ENCODE measurements at regions not wholly inside any gene's neighbourhood (a gene's known extent, or its start where the extent isn't known, plus 50 kb on each side); places are given as distances from the start of the nearest gene placed in this dataset.

DNA sequence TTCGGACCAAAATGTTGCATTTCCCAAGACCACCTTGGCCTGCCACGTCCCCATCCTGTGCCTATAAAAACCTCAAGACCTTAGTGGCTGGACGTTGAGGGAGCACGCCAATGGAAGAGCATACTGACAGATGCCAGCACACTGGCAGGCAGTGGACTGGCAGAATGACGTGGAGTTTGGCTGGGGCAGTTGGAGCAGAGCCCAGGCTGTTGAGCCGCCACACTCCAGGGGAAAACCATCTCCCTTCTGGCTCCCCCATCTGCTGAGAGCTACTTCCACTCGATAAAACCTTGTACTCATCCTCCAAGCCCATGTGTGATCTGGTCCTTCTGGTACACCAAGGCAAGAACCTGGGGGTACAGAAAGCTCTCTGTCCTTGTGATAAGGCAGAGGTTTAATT is 494.1 kb downstream of the CDH11 start:
- Mint-ChIP-seq H3K27me3 (ENCODE audit: low read depth) (no peaks in the 10 kb centered on the region), H3K27ac (no peak overlapping the region), H3K4me3 (no peak overlapping the region), H3K36me3 (ENCODE audit: insufficient read depth in 1 of 3, low read depth in 3 of 3) (no peaks in the 10 kb centered on the region), H3K4me1 (no peaks in the 10 kb centered on the region), H3K9me3 (no peaks in the 10 kb centered on the region; a peak in 1 of 5 replicates)
- H2BK120ac ChIP-seq (ENCODE audit: low read depth, low read length, poor library complexity, severe bottlenecking): no peak overlapping the region
- no peak overlapping the region for H3K4me2 ChIP-seq (ENCODE audit: insufficient read depth, insufficient read length, low read length)
- H3K9ac ChIP-seq (ENCODE audit: extremely low read depth, insufficient read length, low read length): no peak overlapping the region
- H3K4ac ChIP-seq (ENCODE audit: low read depth, low read length): no peak overlapping the region
- H3K79me1 ChIP-seq (ENCODE audit: insufficient read depth, low read depth, low read length, poor library complexity, severe bottlenecking): no peaks in the 10 kb centered on the region
- H2AFZ ChIP-seq (ENCODE audit: low read length): no peak overlapping the region
- no peak overlapping the region for H4K5ac ChIP-seq (ENCODE audit: insufficient read length, low read depth, low read length)
- DNase-seq: no peak
- no peak overlapping the region for H2BK12ac ChIP-seq (ENCODE audit: insufficient read length, low read depth, low read length)
- no peak overlapping the region for H2BK15ac ChIP-seq (ENCODE audit: low read depth, low read length)
- H2BK5ac ChIP-seq (ENCODE audit: insufficient read length, low read length): no peak overlapping the region
- H3K18ac ChIP-seq (ENCODE audit: insufficient read length, low read depth, low read length): no peak overlapping the region
- H3K56ac ChIP-seq (ENCODE audit: insufficient read length, low read depth, low read length): no peak overlapping the region
- TF ChIP-seq, protein P1, sequence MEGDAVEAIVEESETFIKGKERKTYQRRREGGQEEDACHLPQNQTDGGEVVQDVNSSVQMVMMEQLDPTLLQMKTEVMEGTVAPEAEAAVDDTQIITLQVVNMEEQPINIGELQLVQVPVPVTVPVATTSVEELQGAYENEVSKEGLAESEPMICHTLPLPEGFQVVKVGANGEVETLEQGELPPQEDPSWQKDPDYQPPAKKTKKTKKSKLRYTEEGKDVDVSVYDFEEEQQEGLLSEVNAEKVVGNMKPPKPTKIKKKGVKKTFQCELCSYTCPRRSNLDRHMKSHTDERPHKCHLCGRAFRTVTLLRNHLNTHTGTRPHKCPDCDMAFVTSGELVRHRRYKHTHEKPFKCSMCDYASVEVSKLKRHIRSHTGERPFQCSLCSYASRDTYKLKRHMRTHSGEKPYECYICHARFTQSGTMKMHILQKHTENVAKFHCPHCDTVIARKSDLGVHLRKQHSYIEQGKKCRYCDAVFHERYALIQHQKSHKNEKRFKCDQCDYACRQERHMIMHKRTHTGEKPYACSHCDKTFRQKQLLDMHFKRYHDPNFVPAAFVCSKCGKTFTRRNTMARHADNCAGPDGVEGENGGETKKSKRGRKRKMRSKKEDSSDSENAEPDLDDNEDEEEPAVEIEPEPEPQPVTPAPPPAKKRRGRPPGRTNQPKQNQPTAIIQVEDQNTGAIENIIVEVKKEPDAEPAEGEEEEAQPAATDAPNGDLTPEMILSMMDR (conservative IDR thresholded peaks at IDR 0.05): no peak
- no peaks in the 10 kb centered on the region for H3K23me2 ChIP-seq (ENCODE audit: insufficient read length, low read depth, low read length, poor library complexity, severe bottlenecking)
- H4K20me1 ChIP-seq (ENCODE audit: control insufficient read depth, insufficient read depth, insufficient read length): no peaks in the 10 kb centered on the region
- WGBS (ENCODE audit: extremely low coverage, insufficient read length, low lambda C conversion rate): no CpG with 5 or more reads among the region's 7 CpGs
- H3K27me3 ChIP-seq (ENCODE audit: insufficient read depth, low read length): no peaks in the 10 kb centered on the region
- H3K79me2 ChIP-seq (ENCODE audit: insufficient read depth, low read length): no peaks in the 10 kb centered on the region
- no peak overlapping the region for H4K91ac ChIP-seq (ENCODE audit: insufficient read length, low read depth, low read length)
- no peaks in the 10 kb centered on the region for H3K4me1 ChIP-seq (ENCODE audit: insufficient read depth, low read length)
- H4K8ac ChIP-seq (replicated peaks; ENCODE audit: insufficient read length, low read depth, low read length): no peak overlapping the region
- H3K27ac ChIP-seq (ENCODE audit: insufficient read length, low read depth, low read length): no peak overlapping the region
- no peak overlapping the region for H2AK5ac ChIP-seq (ENCODE audit: insufficient read length, low read length)
- H3T11ph ChIP-seq (ENCODE audit: low read length): no peak overlapping the region
- no peak overlapping the region for H3K14ac ChIP-seq (ENCODE audit: insufficient read depth, low read length)
- no peak overlapping the region for H3K23ac ChIP-seq (ENCODE audit: insufficient read length, low read depth, low read length)
- H2BK20ac ChIP-seq (ENCODE audit: low read depth, low read length, poor library complexity, severe bottlenecking): no peak overlapping the region
- no peaks in the 10 kb centered on the region for H3K9me3 ChIP-seq (ENCODE audit: control insufficient read depth, low read depth, low read length)

Data from H9 (cell line).